ENCODE measurements at regions not wholly inside any gene's neighbourhood (a gene's known extent, or its start where the extent isn't known, plus 50 kb on each side); places are given as distances from the start of the nearest gene placed in this dataset.

DNA sequence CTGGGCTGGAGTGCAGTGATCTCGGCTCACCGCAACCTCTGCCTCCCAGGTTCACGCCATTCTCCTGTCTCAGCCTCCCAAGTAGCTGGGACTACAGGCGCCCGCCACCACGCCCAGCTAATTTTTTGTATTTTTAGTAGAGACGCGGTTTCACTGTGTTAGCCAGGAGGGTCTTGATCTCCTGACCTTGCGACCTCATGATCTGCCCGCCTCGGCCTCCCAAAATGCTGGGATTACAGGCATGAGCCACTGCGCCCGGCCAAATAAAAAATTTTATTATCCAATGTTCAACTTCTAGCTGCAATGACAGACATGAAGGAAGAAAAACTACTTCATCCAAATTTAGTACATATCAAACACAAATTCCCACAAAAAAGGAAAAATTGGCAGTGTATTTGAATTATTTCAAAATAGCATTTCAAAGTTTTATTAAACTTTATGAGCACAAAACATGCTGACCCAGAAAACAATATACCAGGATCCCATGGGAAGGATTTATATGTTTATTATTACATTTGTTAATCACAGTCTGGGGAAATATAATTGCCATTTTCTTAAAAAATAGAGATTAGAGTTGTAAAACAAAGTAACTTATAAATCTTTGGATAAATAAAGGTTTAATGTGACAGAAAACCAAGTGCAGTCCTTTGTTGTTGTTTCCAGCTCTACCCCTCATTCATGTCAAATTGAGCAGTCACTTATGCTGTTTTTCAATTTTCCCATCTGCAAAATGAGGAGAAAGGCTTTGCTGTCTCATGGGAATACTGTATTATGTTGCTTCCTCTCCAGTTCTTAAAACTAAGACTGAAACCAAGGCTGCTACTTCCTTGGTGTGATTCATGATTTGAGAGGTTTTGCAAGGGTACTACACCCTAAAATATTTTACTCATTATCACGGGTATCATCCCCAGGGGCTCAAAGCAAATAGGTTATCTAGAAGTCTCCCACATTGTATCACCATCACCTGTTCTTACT lies 155.2 kb upstream of the AVPR1A start:
- CTCF ChIA-PET: no interaction called here
- H3K9me3 Mint-ChIP-seq: no peaks in the 10 kb centered on the region
- H3K4me1 Mint-ChIP-seq: no peaks in the 10 kb centered on the region
- no peak overlapping the region for H3K27ac Mint-ChIP-seq
- no peak for DNase-seq
- H3K36me3 Mint-ChIP-seq (ENCODE audit: low read depth): no peaks in the 10 kb centered on the region
- no peak overlapping the region for H3K4me3 Mint-ChIP-seq
- POLR2A ChIA-PET: no interaction called here
- H3K27me3 Mint-ChIP-seq: peaks cover 2% of the 10 kb centered on the region

GRCh38 chr12:63304887-63305316 lies 153.9 kb upstream of the AVPR1A start:
- no peaks in the 10 kb centered on the region for H3K36me3 Mint-ChIP-seq (ENCODE audit: low read depth)
- CTCF ChIA-PET: no interaction called here
- DNase-seq: no peak
- no peaks in the 10 kb centered on the region for H3K4me1 Mint-ChIP-seq
- POLR2A ChIA-PET: interaction anchor here (0.7 kb wide), 1 partner anchor 152 kb away, joined by 3 read pairs; no protein-coding TSS in a partner anchor
- no peak overlapping the region for H3K4me3 Mint-ChIP-seq
- H3K9me3 Mint-ChIP-seq: no peaks in the 10 kb centered on the region
- peaks cover 6% of the 10 kb centered on the region for H3K27me3 Mint-ChIP-seq
- H3K27ac Mint-ChIP-seq: no peak overlapping the region

GRCh38 chr12:63302941-63303536 lies 152.0 kb upstream of the AVPR1A start:
- CTCF ChIA-PET: no interaction called here
- H3K9me3 Mint-ChIP-seq: no peaks in the 10 kb centered on the region
- peaks cover 6% of the 10 kb centered on the region for H3K27me3 Mint-ChIP-seq
- POLR2A ChIA-PET: no interaction called here
- H3K27ac Mint-ChIP-seq: no peak overlapping the region
- H3K4me3 Mint-ChIP-seq: no peak overlapping the region
- no peaks in the 10 kb centered on the region for H3K36me3 Mint-ChIP-seq (ENCODE audit: low read depth)
- DNase-seq: no peak
- no peaks in the 10 kb centered on the region for H3K4me1 Mint-ChIP-seq

DNA sequence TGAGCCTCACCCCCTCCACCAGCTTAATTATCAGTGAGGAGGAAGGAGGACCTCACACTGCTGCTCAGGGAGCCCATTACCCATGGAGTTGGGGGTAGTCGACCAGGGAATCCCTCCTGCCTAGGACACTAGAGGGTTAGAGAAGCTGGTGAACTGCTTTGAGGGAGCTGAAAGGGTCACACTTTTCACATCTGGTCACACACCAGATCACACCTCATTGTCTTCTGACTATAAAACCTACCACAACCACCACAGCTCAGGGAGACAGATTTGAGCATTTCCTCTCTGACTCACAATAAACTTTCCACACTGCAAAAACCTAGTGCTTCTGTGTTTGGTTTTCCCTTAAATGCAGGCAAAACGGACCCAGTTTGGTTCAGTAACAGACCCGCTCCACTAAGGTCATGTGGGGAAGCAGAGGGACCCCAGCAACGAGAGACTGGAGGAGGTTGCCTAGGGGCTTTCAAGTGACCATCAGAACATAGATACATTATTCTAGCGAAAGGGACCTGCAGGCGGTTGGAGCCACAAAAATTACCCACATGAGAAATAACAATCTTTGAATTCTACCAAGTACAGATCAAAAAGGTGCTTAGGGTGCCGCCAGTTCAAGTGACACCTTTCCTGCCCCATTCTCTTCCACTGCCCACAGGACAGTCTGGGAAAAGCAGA lies 151.4 kb upstream of the AVPR1A start:
- ChIA-PET CTCF (no interaction called here), POLR2A (no interaction called here)
- no peaks in the 10 kb centered on the region for H3K9me3 Mint-ChIP-seq
- no peaks in the 10 kb centered on the region for H3K4me1 Mint-ChIP-seq
- H3K27me3 Mint-ChIP-seq: peaks cover 6% of the 10 kb centered on the region
- H3K27ac Mint-ChIP-seq: no peak overlapping the region
- H3K36me3 Mint-ChIP-seq (ENCODE audit: low read depth): no peaks in the 10 kb centered on the region
- no peak for DNase-seq
- no peak overlapping the region for H3K4me3 Mint-ChIP-seq

- no peak for DNase-seq
- Mint-ChIP-seq H3K36me3 (ENCODE audit: low read depth) (no peaks in the 10 kb centered on the region), H3K27ac (no peak overlapping the region), H3K4me3 (no peak overlapping the region), H3K4me1 (no peaks in the 10 kb centered on the region), H3K27me3 (peaks cover 4% of the 10 kb centered on the region), H3K9me3 (no peaks in the 10 kb centered on the region)
- ChIA-PET CTCF (no interaction called here), POLR2A (no interaction called here)
Measured at GRCh38 chr12:63301311-63301710, 150.3 kb upstream of the AVPR1A start.

DNA sequence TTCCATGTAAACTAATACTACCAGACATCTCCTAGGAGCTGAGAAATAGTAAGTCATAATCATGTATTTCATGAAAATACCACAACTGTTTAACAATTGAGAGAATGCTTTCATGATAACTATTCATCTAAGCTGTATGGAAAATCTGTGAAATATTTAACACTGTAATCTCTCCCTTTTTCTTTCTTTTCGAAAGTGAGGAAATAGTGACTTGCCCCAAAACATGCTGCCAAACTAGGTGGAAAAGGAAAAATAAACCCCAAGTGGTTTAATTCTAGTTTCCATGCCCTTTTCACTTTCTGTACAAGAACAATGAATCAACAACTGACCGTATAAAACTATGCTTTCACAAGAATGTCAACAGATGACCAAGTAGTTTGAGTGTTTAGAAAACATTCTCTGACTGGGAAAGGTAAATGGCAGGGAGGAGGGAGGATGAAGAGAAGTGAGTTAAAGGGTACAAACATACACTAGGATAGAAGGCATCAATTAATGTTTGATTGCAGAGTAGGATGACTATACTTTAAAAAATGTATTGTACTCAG lies 147.5 kb upstream of the AVPR1A start:
- H3K27me3 Mint-ChIP-seq: peaks cover 4% of the 10 kb centered on the region
- H3K36me3 Mint-ChIP-seq (ENCODE audit: low read depth): no peaks in the 10 kb centered on the region
- no peaks in the 10 kb centered on the region for H3K9me3 Mint-ChIP-seq
- ChIA-PET CTCF (no interaction called here), POLR2A (no interaction called here)
- H3K4me3 Mint-ChIP-seq: no peak overlapping the region
- no peaks in the 10 kb centered on the region for H3K4me1 Mint-ChIP-seq
- H3K27ac Mint-ChIP-seq: no peak overlapping the region
- no peak for DNase-seq

DNA sequence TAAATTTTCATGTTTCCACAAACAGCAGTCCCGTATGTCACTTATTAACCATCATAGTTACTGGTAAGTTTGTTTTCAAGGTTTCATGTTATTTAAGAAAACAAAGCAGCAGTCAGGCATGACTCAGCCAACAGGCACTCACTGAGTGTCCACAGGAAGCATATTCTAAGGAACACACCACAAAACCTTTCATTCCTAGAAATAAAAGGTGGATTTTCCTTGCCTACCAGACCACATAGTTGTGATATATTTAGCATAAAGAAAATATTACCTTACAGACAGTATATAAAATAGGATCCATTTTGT lies 143.3 kb upstream of the AVPR1A start:
- no peak overlapping the region for H3K4me3 Mint-ChIP-seq
- no peak for DNase-seq
- no peaks in the 10 kb centered on the region for H3K27me3 Mint-ChIP-seq
- ChIA-PET CTCF (interaction anchor here (0.5 kb wide), 1 partner anchor 312 kb away, joined by 3 read pairs; no protein-coding TSS in a partner anchor), POLR2A (no interaction called here)
- H3K36me3 Mint-ChIP-seq (ENCODE audit: low read depth): no peaks in the 10 kb centered on the region
- no peaks in the 10 kb centered on the region for H3K9me3 Mint-ChIP-seq
- no peak overlapping the region for H3K27ac Mint-ChIP-seq
- no peaks in the 10 kb centered on the region for H3K4me1 Mint-ChIP-seq

DNA sequence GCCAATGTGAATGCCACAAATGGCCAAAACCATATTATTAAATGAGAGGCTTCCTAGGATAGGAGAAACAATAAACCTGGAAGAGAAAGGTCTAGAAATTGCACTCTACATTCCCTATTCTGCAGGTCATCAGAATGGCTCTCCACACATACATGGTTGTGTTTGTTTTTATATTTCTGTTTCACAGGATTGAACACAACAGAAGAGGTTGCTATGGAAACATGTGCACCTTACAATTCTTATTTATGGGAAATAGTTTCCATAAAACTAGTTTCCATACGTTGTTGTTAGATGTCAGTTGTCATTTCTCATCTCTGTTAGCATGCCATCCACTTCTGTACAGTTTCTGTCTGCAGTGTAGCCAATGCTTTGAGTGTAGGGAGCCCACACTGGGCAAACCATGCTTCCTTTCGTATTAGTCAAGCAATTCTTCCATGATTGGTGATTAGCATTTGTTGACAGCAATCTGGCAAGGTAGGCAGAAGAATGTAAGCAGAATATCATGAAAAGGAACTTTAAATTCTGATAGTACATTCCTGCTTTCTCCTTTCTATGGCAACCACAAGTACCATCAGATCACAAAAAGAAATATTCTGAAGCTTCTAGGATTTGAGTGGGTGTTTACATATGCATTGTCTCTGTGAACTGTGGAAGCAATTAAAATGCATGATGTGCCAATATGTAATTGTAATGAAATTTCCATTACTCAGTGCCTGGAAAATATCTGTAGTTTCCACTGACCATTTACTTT lies 141.6 kb upstream of the AVPR1A start:
- Mint-ChIP-seq H3K27ac (no peak overlapping the region), H3K27me3 (no peaks in the 10 kb centered on the region), H3K4me1 (no peaks in the 10 kb centered on the region), H3K4me3 (no peak overlapping the region), H3K36me3 (ENCODE audit: low read depth) (no peaks in the 10 kb centered on the region), H3K9me3 (no peaks in the 10 kb centered on the region)
- POLR2A ChIA-PET: no interaction called here
- CTCF ChIA-PET: no interaction called here
- DNase-seq: no peak

GRCh38 chr12:63276537-63277365 lies 125.8 kb upstream of the AVPR1A start:
- H3K4me1 Mint-ChIP-seq: no peaks in the 10 kb centered on the region
- POLR2A ChIA-PET: no interaction called here
- no peak overlapping the region for H3K4me3 Mint-ChIP-seq
- CTCF ChIA-PET: interaction anchor here (0.6 kb wide), 1 partner anchor 537 kb away, joined by 3 read pairs; no protein-coding TSS in a partner anchor
- no peaks in the 10 kb centered on the region for H3K27me3 Mint-ChIP-seq
- no peaks in the 10 kb centered on the region for H3K36me3 Mint-ChIP-seq (ENCODE audit: low read depth)
- peaks cover 4% of the 10 kb centered on the region for H3K9me3 Mint-ChIP-seq
- peak; percentile 21 for DNase-seq
- no peak overlapping the region for H3K27ac Mint-ChIP-seq

DNA sequence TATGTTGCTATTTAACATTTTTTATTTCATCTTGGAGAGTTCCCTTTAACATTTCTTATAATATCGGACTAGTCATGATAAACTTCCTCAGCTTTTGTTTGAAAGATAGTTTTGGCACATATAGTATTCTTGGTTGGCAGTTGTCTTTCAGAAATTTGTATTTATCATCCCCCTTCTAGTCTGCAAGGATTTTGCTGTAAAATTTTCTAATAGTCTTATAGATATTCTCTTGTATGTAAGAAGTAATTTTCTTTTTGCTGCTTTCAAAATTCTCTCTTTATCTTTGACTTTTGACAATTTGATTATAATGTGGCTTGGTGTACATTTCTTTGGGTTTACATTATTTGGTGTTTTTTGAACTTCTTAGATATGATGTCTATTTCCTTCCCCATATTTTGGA lies 116.0 kb upstream of the AVPR1A start:
- Mint-ChIP-seq H3K4me1 (no peaks in the 10 kb centered on the region), H3K27ac (no peak overlapping the region), H3K4me3 (no peak overlapping the region), H3K9me3 (peaks cover 2% of the 10 kb centered on the region), H3K36me3 (ENCODE audit: low read depth) (no peaks in the 10 kb centered on the region), H3K27me3 (no peaks in the 10 kb centered on the region)
- no peak for DNase-seq
- ChIA-PET POLR2A (no interaction called here), CTCF (no interaction called here)

DNA sequence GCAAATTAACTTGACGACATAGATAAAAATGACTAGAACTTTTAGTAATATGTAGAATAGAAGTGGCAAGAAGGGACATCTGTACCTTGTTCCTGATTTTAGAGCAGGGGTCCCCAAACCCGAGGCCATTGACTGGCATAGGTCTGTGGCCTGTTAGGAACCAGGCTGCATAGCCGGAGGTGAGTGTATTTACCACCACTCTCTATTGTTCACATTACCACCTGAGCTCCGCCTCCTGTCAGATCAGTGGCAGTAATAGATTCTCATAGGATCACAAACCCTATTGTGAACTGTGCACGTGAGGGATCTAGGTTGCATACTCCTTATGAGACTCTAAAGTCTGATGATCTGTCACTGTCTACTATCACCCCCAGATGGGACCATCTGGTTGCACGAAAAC lies 113.6 kb upstream of the AVPR1A start:
- ChIA-PET POLR2A (no interaction called here), CTCF (no interaction called here)
- Mint-ChIP-seq H3K27me3 (no peaks in the 10 kb centered on the region), H3K4me1 (no peaks in the 10 kb centered on the region), H3K9me3 (no peaks in the 10 kb centered on the region), H3K4me3 (no peak overlapping the region), H3K36me3 (ENCODE audit: low read depth) (no peaks in the 10 kb centered on the region), H3K27ac (no peak overlapping the region)
- no peak for DNase-seq

DNA sequence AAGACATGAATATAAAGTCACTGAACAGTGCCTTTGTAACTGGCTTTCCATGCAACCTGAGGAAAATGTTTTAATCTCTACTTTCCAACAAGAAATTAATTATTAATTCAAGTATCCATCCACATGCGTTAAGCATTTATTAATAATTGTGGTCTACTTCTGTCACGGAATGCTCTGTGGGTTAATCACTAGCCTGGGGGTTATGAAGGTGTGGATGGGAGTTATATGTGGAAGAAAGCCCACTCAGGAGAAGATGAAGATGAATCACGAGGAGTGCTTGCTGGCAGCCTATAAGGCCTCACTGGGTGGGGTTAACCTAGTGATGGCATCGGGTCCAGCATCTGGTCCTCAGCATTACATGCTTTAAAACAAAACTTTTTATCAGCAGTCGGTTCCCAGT lies 99.5 kb upstream of the AVPR1A start:
- no peak overlapping the region for H3K27ac Mint-ChIP-seq
- H3K4me3 Mint-ChIP-seq: no peak overlapping the region
- no peaks in the 10 kb centered on the region for H3K36me3 Mint-ChIP-seq (ENCODE audit: low read depth)
- no peaks in the 10 kb centered on the region for H3K27me3 Mint-ChIP-seq
- no peak for DNase-seq
- H3K9me3 Mint-ChIP-seq: peaks cover 3% of the 10 kb centered on the region
- H3K4me1 Mint-ChIP-seq: no peaks in the 10 kb centered on the region
- ChIA-PET CTCF (no interaction called here), POLR2A (no interaction called here)
